Activated B cell treated with CpG ODN at 0.5 μM for 24 hours (primary cell): ENCODE measurements at regions not wholly inside any gene's neighbourhood (a gene's known extent, or its start where the extent isn't known, plus 50 kb on each side); places are given as distances from the start of the nearest gene placed in this dataset.

Experiments used
- ATAC-seq: fragments of 200-7000 bp; cut with Tn5 transposase; one replicate; pipeline ENCODE4 v1.10.0; 2021; ENCODE audit warnings: low read depth, mild to moderate bottlenecking, moderate library complexity
- CTCF ChIA-PET: fragments of 350-600 bp; sonication (Branson Sonifier 250); formaldehyde crosslinking; loops from one replicate; lab custom pipeline; 2021; ENCODE audit warnings: antibody characterized with exemption; lab: Charles Lee
- POLR2A ChIA-PET: fragments of 350-600 bp; sonication (Branson Sonifier 250); formaldehyde crosslinking; loops from one replicate; lab custom pipeline; 2021; ENCODE audit warnings: antibody characterized with exemption; lab: Charles Lee
- DNase-seq: peaks from one replicate; pipeline ENCODE4 v3.0.0; 2022
- H3K27ac Mint-ChIP-seq: one replicate; pipeline ENCODE4 v1.8.0; 2020; ENCODE audit warnings: mixed read lengths
- H3K27me3 Mint-ChIP-seq: one replicate; pipeline ENCODE4 v1.8.0; 2021; ENCODE audit warnings: mixed read lengths
- H3K36me3 Mint-ChIP-seq: one replicate; pipeline ENCODE4 v1.8.0; 2021; ENCODE audit warnings: low read depth, mixed read lengths
- H3K4me1 Mint-ChIP-seq: one replicate; pipeline ENCODE4 v1.8.0; 2021; ENCODE audit warnings: mixed read lengths
- H3K4me3 Mint-ChIP-seq: one replicate; pipeline ENCODE4 v1.8.0; 2020; ENCODE audit warnings: mild to moderate bottlenecking, mixed read lengths
- H3K9me3 Mint-ChIP-seq: one replicate; pipeline ENCODE4 v1.8.0; 2020; ENCODE audit warnings: mixed read lengths
- CTCF ChIP-seq: fragments of 200-600 bp; IDR thresholded peaks from one replicate; pipeline ENCODE4 v1.8.0; 2022; ENCODE audit warnings: antibody characterized with exemption, mild to moderate bottlenecking
- intact Hi-C: fragments of 100-400 bp; cut with micrococcal nuclease; formaldehyde crosslinking; loops from one replicate; pipeline ENCODE4 v1.15.1; 2024

- H3K27ac Mint-ChIP-seq, result no peak overlapping the region
- CTCF ChIA-PET, result no interaction called here
Measured at GRCh38 chr14:71261206-71261605, 353.9 kb downstream of the PCNX1 start.

GRCh38 chr14:71262441-71262840 is 355.2 kb downstream of the PCNX1 start:
- POLR2A ChIA-PET, result no interaction called here
- peaks cover 25% of the 10 kb centered on the region for H3K9me3 Mint-ChIP-seq

More at GRCh38 chr14:71261206-71261605, 353.9 kb downstream of the PCNX1 start:
- no peaks in the 10 kb centered on the region for H3K4me1 Mint-ChIP-seq
- H3K4me3 Mint-ChIP-seq, result no peak overlapping the region
- H3K9me3 Mint-ChIP-seq, result peaks cover 32% of the 10 kb centered on the region
- ATAC-seq (no peak), DNase-seq (no peak)
- POLR2A ChIA-PET, result no interaction called here
- H3K36me3 Mint-ChIP-seq, result no peaks in the 10 kb centered on the region
- TF ChIP-seq CTCF, result no peak
- intact Hi-C loops, result no loop called here
- peaks cover 2% of the 10 kb centered on the region for H3K27me3 Mint-ChIP-seq

GRCh38 chr14:71264260-71264659 is 357.0 kb downstream of the PCNX1 start:
- H3K9me3 Mint-ChIP-seq, result peaks cover 16% of the 10 kb centered on the region
- peaks cover 10% of the 10 kb centered on the region for H3K4me1 Mint-ChIP-seq
- ChIA-PET POLR2A (no interaction called here), CTCF (no interaction called here)
- ATAC-seq (no peak), DNase-seq (no peak)
- H3K36me3 Mint-ChIP-seq, result no peaks in the 10 kb centered on the region
- no peak overlapping the region for H3K4me3 Mint-ChIP-seq
- TF ChIP-seq CTCF, result no peak
- H3K27me3 Mint-ChIP-seq, result peaks cover 2% of the 10 kb centered on the region
- intact Hi-C loops, result no loop called here
- no peak overlapping the region for H3K27ac Mint-ChIP-seq

More at GRCh38 chr14:71262441-71262840, 355.2 kb downstream of the PCNX1 start:
- CTCF ChIA-PET, result interaction anchor here (0.6 kb wide), 1 partner anchor 493 kb away, joined by 3 read pairs; no protein-coding TSS in a partner anchor
- Mint-ChIP-seq H3K36me3 (no peaks in the 10 kb centered on the region), H3K27ac (no peak overlapping the region), H3K4me1 (peaks cover 6% of the 10 kb centered on the region), H3K4me3 (no peak overlapping the region), H3K27me3 (peaks cover 2% of the 10 kb centered on the region)
- ATAC-seq (no peak), DNase-seq (no peak)
- TF ChIP-seq CTCF, result no peak
- intact Hi-C loops, result no loop called here

GRCh38 chr14:71267007-71267513 is 359.8 kb downstream of the PCNX1 start:
- intact Hi-C loops, result no loop called here

GRCh38 chr14:71267691-71268090 is 360.4 kb downstream of the PCNX1 start:
- ChIA-PET CTCF (no interaction called here), POLR2A (no interaction called here)
- no peak for ATAC-seq
- intact Hi-C loops, result no loop called here
- H3K4me1 Mint-ChIP-seq, result peaks cover 16% of the 10 kb centered on the region
- H3K27me3 Mint-ChIP-seq, result peaks cover 2% of the 10 kb centered on the region
- H3K9me3 Mint-ChIP-seq, result peaks cover 10% of the 10 kb centered on the region
- peak overlapping the region; percentile 60 for H3K4me3 Mint-ChIP-seq
- DNase-seq, result no peak
- H3K36me3 Mint-ChIP-seq, result no peaks in the 10 kb centered on the region
- H3K27ac Mint-ChIP-seq, result no peak overlapping the region
- TF ChIP-seq CTCF, result no peak

More at GRCh38 chr14:71267007-71267513, 359.8 kb downstream of the PCNX1 start:
- Mint-ChIP-seq H3K36me3 (no peaks in the 10 kb centered on the region), H3K27ac (no peak overlapping the region), H3K4me1 (peaks cover 16% of the 10 kb centered on the region), H3K4me3 (peak overlapping the region; percentile 60), H3K9me3 (peaks cover 10% of the 10 kb centered on the region), H3K27me3 (peaks cover 2% of the 10 kb centered on the region)
- no peak for TF ChIP-seq CTCF
- CTCF ChIA-PET, result no interaction called here
- POLR2A ChIA-PET, result no interaction called here
- DNase-seq (no peak), ATAC-seq (no peak)
